Duodenal mucosa (tissue), 2 donors: ENCODE measurements at regions not wholly inside any gene's neighbourhood (a gene's known extent, or its start where the extent isn't known, plus 50 kb on each side); places are given as distances from the start of the nearest gene placed in this dataset.

Source experiments
- H3K27ac ChIP-seq: one replicate; pipeline ENCODE4 v1.7.0; 2013; ENCODE audit warnings: low read depth, low read length
- H3K27me3 ChIP-seq, 2 donors: one replicate each; pipeline ENCODE4 v1.7.0; 2013; ENCODE audit warnings: low read length in 2 of 2, control low read depth in 1 of 2; ENCODE audit not compliant: insufficient read depth in 2 of 2, control insufficient read depth in 1 of 2
- H3K36me3 ChIP-seq, 2 donors: one replicate each; pipeline ENCODE4 v1.7.0; 2013; ENCODE audit warnings: low read length in 2 of 2, control low read depth in 1 of 2; ENCODE audit not compliant: insufficient read depth in 2 of 2, control insufficient read depth in 1 of 2
- H3K4me1 ChIP-seq, 2 donors: one replicate each; pipeline ENCODE4 v1.7.0; 2013; ENCODE audit warnings: low read length in 2 of 2, control low read depth in 1 of 2; ENCODE audit not compliant: insufficient read depth in 2 of 2, control insufficient read depth in 1 of 2
- H3K4me3 ChIP-seq, 2 donors: one replicate each; pipeline ENCODE4 v1.7.0; 2013; ENCODE audit warnings: low read length in 2 of 2, low read depth in 1 of 2
- H3K9ac ChIP-seq, 2 donors: one replicate each; pipeline ENCODE4 v1.7.0; 2013; ENCODE audit warnings: low read length in 2 of 2, low read depth in 1 of 2
- H3K9me3 ChIP-seq, 2 donors: one replicate each; pipeline ENCODE4 v1.7.0; 2013; ENCODE audit warnings: low read length in 2 of 2, control low read depth in 1 of 2; ENCODE audit not compliant: control insufficient read depth in 1 of 2

DNA sequence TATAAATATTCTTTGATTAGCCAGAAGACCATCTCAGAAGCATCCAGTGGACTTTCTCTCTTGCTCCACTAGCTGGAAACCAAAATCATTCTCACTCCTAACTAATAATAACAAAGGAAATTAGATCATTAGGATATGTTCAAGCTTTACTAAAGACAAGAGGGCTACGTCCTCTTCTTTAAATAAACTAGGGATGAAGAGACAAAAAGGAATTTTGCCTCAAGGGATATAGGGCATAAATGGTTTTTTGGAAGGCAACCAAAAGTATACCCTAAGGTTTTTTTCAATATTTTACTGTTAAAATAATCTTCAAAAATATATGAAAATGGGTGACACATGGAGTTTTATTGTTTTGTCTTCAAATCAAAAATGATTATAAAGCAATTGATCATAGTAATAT, 745.8 kb downstream of the MRPL39 start:
- Histone ChIP-seq H3K9ac (no peak overlapping the region), H3K36me3 (no peaks in the 10 kb centered on the region), H3K9me3 (peaks cover 0 to 2% of the 10 kb centered on the region in 2 donors), H3K27ac (no peak overlapping the region), H3K27me3 (no peaks in the 10 kb centered on the region), H3K4me3 (no peak overlapping the region), H3K4me1 (no peaks in the 10 kb centered on the region)

- Histone ChIP-seq H3K4me1 (no peaks in the 10 kb centered on the region), H3K27me3 (no peaks in the 10 kb centered on the region), H3K9me3 (no peaks in the 10 kb centered on the region), H3K9ac (no peak overlapping the region), H3K27ac (no peak overlapping the region), H3K36me3 (no peaks in the 10 kb centered on the region), H3K4me3 (no peak overlapping the region)
Observed at GRCh38 chr21:24856326-24856725, 751.0 kb downstream of the MRPL39 start.

GRCh38 chr21:24852610-24853195, 754.6 kb downstream of the MRPL39 start:
- Histone ChIP-seq H3K36me3 (no peaks in the 10 kb centered on the region), H3K9ac (no peak overlapping the region), H3K27me3 (no peaks in the 10 kb centered on the region), H3K4me1 (no peaks in the 10 kb centered on the region), H3K27ac (no peak overlapping the region), H3K4me3 (no peak overlapping the region), H3K9me3 (no peaks in the 10 kb centered on the region)

- no peaks in the 10 kb centered on the region for H3K9me3 ChIP-seq
- H3K4me1 ChIP-seq, result no peaks in the 10 kb centered on the region
- no peak overlapping the region for H3K9ac ChIP-seq
- H3K27ac ChIP-seq, result no peak overlapping the region
- H3K27me3 ChIP-seq, result no peaks in the 10 kb centered on the region
- H3K4me3 ChIP-seq, result no peak overlapping the region
- H3K36me3 ChIP-seq, result no peaks in the 10 kb centered on the region
Observed at GRCh38 chr21:24850121-24850520, 757.2 kb downstream of the MRPL39 start.

GRCh38 chr21:24844671-24845070, 762.6 kb downstream of the MRPL39 start:
- Histone ChIP-seq H3K36me3 (no peaks in the 10 kb centered on the region), H3K4me3 (no peak overlapping the region), H3K27ac (no peak overlapping the region), H3K4me1 (no peaks in the 10 kb centered on the region), H3K27me3 (no peaks in the 10 kb centered on the region), H3K9me3 (peaks cover 5% of the 10 kb centered on the region in 2 donors), H3K9ac (no peak overlapping the region)

- Histone ChIP-seq H3K9ac (no peak overlapping the region), H3K4me3 (no peak overlapping the region), H3K27me3 (no peaks in the 10 kb centered on the region)
Observed at GRCh38 chr21:24840287-24840686, 767.0 kb downstream of the MRPL39 start.

GRCh38 chr21:24832961-24833360, 774.3 kb downstream of the MRPL39 start:
- no peak overlapping the region for H3K27ac ChIP-seq
- no peak overlapping the region for H3K4me3 ChIP-seq
- no peak overlapping the region for H3K9ac ChIP-seq
- no peaks in the 10 kb centered on the region for H3K9me3 ChIP-seq
- no peaks in the 10 kb centered on the region for H3K27me3 ChIP-seq
- H3K36me3 ChIP-seq, result no peaks in the 10 kb centered on the region
- H3K4me1 ChIP-seq, result no peaks in the 10 kb centered on the region

More at GRCh38 chr21:24840287-24840686, 767.0 kb downstream of the MRPL39 start:
- Histone ChIP-seq H3K4me1 (no peaks in the 10 kb centered on the region), H3K36me3 (no peaks in the 10 kb centered on the region), H3K27ac (no peak overlapping the region), H3K9me3 (peaks cover 5% of the 10 kb centered on the region in 2 donors)

DNA sequence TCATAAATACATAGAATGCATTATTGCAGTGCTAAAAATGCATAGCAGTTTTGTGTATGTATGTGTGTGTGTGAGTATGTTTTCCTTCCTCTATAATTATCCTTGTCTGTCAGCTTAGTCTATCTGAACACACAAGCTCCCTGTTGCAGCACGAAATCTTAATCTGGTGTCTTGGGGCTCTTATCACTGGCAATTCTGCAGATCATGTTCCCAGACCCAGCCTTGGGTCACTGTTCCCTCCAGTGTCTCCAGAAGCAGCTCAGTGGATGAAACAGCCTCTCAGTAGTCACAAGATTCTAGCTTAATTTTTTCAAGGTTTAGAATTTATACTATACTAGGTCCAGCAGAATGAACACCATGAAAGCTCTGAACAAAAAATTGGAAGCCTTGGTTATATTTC, 777.9 kb downstream of the MRPL39 start:
- H3K9ac ChIP-seq, result no peak overlapping the region
- no peaks in the 10 kb centered on the region for H3K36me3 ChIP-seq
- no peak overlapping the region for H3K4me3 ChIP-seq
- no peaks in the 10 kb centered on the region for H3K9me3 ChIP-seq
- H3K27ac ChIP-seq, result no peak overlapping the region
- H3K4me1 ChIP-seq, result no peaks in the 10 kb centered on the region
- no peaks in the 10 kb centered on the region for H3K27me3 ChIP-seq

DNA sequence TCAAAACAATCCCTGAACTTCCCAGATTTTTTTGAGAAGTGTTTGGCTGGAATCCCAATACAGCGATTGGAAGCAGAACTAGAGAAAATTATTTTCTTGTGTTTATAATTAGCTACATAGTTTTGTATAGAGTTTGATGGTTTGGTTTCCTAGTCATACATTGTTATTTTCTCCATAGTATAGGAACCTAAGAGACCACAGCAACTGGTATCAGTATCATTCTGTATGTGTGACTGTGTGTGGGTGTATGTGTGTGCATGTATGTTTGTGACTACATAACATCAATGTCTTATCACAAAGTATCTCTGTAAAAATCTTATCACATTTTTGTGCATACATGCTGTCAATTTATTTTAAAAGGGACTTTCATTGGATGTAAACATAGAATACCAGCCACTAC, 780.5 kb downstream of the MRPL39 start:
- H3K4me3 ChIP-seq, result no peak overlapping the region
- H3K36me3 ChIP-seq, result no peaks in the 10 kb centered on the region
- H3K27me3 ChIP-seq, result no peaks in the 10 kb centered on the region
- H3K9ac ChIP-seq, result no peak overlapping the region
- no peaks in the 10 kb centered on the region for H3K4me1 ChIP-seq
- no peak overlapping the region for H3K27ac ChIP-seq
- peaks cover 3 to 4% of the 10 kb centered on the region in 2 donors for H3K9me3 ChIP-seq

GRCh38 chr21:24825348-24825747, 781.9 kb downstream of the MRPL39 start:
- H3K36me3 ChIP-seq, result no peaks in the 10 kb centered on the region
- H3K9ac ChIP-seq, result no peak overlapping the region
- H3K27ac ChIP-seq, result no peak overlapping the region
- no peak overlapping the region for H3K4me3 ChIP-seq
- H3K4me1 ChIP-seq, result no peaks in the 10 kb centered on the region
- no peaks in the 10 kb centered on the region for H3K27me3 ChIP-seq
- peaks cover 4% of the 10 kb centered on the region in 2 donors for H3K9me3 ChIP-seq

DNA sequence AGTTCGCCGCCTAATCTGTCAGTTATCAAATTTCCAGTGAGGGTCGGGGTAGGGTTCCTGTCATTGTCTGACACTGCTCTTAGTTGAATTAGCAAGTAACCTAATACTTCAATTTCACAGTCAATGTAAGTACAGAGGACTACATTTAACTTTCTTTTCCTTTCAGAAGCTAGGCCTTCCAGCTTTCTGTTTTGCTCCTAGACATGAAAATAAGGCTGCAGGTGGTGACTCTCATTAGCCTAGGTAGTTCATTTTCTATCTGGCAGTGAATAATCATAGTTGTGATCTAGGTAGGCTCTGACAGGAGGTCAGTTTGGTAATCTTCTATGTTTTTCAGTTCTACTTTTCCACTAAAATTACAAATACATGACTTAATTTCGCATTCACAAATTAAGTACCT, 783.1 kb downstream of the MRPL39 start:
- H3K27me3 ChIP-seq, result no peaks in the 10 kb centered on the region
- H3K4me1 ChIP-seq, result no peaks in the 10 kb centered on the region
- no peak overlapping the region for H3K27ac ChIP-seq
- H3K9me3 ChIP-seq, result peaks cover 4% of the 10 kb centered on the region in 2 donors
- no peak overlapping the region for H3K9ac ChIP-seq
- H3K4me3 ChIP-seq, result no peak overlapping the region
- no peaks in the 10 kb centered on the region for H3K36me3 ChIP-seq
